AG10803 (cell line): ENCODE measurements at regions not wholly inside any gene's neighbourhood (a gene's known extent, or its start where the extent isn't known, plus 50 kb on each side); places are given as distances from the start of the nearest gene placed in this dataset.

Experiments
- DNase-seq: peaks from one replicate; pipeline ENCODE4 v3.0.0; 2010; ENCODE audit warnings: low read depth
- H3K4me3 ChIP-seq: 2 replicates; pipeline ENCODE4 v1.5.1; 2011; ENCODE audit warnings: mild to moderate bottlenecking, low read length, control low read depth
- TF ChIP-seq, protein P1 (sequence below): conservative IDR thresholded peaks from 2 replicates; pipeline ENCODE4 v1.5.1; 2011; ENCODE audit warnings: mild to moderate bottlenecking, low read length, control low read depth, inconsistent platforms

DNA sequence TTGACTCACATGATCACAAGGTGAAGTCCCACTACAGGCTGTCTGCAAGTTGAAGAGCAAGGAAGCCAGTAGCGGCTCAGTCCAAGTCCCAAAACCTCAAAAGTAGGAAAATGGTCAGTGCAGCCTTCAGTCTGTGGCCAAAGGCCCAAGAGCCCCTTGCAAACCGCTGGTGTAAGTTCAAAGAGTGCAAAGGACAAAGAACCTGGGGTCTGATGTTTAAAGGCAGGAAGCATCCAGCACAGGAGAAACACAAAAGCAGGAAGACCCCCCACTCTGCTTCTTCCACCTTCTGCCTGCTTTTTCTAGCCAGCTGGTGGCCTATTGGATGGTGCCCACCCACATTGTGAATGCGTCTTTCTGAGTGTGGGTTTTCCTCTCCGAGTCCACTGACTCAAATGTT, 2222.6 kb downstream of the MRPL39 start:
- H3K4me3 ChIP-seq: no peak overlapping the region
- TF ChIP-seq, protein P1, sequence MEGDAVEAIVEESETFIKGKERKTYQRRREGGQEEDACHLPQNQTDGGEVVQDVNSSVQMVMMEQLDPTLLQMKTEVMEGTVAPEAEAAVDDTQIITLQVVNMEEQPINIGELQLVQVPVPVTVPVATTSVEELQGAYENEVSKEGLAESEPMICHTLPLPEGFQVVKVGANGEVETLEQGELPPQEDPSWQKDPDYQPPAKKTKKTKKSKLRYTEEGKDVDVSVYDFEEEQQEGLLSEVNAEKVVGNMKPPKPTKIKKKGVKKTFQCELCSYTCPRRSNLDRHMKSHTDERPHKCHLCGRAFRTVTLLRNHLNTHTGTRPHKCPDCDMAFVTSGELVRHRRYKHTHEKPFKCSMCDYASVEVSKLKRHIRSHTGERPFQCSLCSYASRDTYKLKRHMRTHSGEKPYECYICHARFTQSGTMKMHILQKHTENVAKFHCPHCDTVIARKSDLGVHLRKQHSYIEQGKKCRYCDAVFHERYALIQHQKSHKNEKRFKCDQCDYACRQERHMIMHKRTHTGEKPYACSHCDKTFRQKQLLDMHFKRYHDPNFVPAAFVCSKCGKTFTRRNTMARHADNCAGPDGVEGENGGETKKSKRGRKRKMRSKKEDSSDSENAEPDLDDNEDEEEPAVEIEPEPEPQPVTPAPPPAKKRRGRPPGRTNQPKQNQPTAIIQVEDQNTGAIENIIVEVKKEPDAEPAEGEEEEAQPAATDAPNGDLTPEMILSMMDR: no peak
- DNase-seq: no peak

DNA sequence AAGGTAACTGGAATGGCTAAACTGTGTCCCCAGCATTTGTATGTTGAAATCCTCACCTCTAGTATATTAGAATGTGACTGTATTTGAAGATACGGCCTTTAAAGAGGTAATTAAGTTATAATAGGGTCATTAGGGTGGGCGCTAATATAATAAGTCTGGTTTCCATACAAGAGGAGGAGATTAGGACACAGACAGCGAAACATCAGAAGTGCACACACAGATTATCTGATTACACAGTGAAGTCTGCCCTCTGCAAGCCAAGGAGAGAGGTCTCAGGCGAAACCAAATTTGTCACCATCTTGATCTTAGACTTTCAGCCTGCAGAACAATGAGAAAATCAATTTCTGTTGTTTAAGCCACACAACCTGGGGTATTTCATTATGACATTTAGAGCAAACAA, 2233.1 kb downstream of the MRPL39 start:
- no peak overlapping the region for H3K4me3 ChIP-seq
- TF ChIP-seq, protein P1: no peak
- DNase-seq: no peak

DNA sequence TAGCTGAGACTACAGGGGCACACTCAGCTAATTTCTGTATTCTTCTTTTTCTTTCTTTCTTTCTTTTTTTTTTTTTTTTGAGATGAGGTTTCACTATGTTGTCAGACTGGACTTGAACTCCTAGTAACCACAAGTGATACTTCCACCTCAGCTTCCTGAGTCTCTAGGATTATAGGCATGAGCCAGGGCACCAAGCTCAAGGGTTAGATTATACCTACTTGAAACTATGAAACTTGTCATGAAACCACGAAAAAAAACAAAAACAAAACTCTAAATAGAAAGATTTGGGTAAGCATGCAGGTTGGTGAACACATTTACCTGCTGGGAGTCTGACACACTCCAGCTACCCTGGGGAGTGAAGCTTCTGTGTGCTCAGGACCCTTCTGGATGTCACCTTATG, 2250.4 kb downstream of the MRPL39 start:
- no peak overlapping the region for H3K4me3 ChIP-seq
- no peak for DNase-seq
- TF ChIP-seq, protein P1: no peak

DNA sequence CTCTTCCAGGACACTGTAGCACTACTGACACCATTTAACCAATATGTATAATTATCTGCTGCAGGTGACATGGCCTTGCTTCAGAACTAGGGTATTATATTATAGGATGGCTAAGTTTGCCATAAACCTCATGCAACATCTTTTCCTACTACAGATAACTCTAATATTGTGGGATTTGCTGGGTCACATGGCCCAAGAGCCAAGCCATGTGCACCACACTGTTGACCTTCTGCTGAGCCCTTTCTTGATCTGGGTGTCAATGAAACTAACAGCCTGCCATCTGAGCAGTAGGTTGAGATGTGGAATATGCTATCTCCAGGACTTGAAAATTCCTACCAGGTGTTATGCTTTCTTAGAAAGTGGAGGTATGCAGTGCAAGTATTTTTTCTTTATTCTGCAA, 2291.1 kb downstream of the MRPL39 start:
- TF ChIP-seq, protein P1: no peak
- no peak overlapping the region for H3K4me3 ChIP-seq
- DNase-seq: no peak

DNA sequence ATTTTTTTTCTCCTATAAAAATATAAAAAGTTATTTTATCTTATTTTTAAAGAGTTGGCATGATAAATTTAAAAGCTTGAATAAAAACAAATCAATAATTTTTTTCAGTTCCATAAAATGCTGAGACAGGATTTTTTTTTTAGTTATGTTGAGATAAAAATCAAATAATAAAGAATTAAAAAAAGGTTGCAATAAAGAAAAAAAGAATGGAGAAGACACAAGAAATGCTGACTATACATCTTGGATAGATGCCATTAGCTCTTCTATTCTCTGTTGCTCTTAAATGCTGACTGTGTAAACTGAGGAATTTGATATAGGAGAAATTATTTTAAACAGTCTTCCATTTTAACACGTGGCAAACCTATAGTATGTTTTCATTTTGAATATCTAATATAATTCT, 2298.5 kb downstream of the MRPL39 start:
- TF ChIP-seq, protein P1: no peak
- no peak overlapping the region for H3K4me3 ChIP-seq
- DNase-seq: no peak

DNA sequence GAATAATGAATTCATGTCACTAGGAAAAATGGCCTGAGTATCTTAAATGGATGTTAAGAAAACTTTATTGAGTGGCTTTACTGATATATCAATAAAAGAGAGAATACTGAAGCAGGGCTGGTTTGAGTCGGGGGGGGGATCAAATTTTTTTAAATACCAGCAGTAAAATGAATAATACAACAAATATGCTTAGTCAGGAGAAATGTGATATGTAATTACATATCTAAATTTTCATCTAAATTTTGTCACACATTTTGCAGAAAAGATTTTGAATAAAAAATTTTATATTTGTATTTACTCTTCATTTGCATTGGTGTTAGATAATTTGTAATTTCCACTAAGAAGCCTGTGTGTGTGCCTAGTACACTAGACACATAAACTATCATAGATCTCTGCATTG, 2300.2 kb downstream of the MRPL39 start:
- TF ChIP-seq, protein P1: no peak

DNA sequence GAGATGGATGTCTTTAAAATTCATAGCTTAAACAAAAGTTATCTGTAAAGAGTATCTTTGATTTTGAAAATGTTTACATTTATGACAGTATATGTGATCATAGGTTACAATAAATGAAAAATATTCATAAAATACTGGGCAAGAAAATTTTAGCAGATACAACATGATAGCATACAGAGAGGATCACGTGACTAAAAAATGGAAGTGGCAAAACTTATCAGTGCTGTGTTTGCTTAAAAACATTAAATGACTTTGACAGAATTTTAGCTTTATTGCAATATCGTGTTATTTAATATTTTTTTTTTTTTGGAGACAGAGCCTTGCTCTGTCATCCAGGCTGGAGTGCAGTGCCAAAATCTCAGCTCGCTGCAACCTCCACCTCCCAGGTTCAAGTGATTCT, 2294.1 kb downstream of the NCAM2 start:
- H3K4me3 ChIP-seq: no peak overlapping the region
- no peak for DNase-seq
- TF ChIP-seq, protein P1: no peak

More for the DNA sequence above, 2300.2 kb downstream of the MRPL39 start:
- DNase-seq: no peak
- H3K4me3 ChIP-seq: no peak overlapping the region
